ENCODE measurements at regions not wholly inside any gene's neighbourhood (a gene's known extent, or its start where the extent isn't known, plus 50 kb on each side); places are given as distances from the start of the nearest gene placed in this dataset.

DNA sequence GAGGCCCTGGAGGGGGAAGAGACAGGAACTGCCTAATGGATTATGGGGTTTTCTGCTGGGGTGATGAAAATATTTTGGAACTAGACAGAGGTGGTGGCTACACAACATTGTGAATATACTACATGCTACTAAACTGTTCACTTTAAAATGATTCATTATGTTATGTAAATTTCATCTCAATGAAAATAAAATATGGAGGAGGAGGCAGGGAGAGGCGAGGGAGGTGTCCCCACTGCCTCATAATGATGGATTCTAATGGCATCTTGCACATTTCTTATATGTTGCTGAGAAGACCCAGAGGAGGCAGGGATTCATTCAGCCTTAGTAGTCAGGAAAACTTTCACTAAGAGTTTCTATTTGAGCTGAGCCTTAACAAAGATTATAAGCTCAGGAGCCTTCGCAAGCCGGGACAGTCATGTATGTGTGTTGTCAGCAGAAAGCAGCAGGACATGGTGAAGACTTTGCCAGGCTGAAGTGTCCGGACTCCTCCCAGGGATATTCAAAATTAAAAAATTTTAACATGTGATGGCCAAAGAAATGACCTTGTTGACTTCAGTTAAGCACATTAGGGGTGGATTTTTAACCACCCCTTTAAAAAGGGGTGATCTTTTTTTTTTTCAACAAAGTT is 158.6 kb upstream of the PCSK2 start:
- H3K4me3 ChIP-seq (ENCODE audit: low read depth, low read length): no peak overlapping the region
- DNase-seq (ENCODE audit: low read depth): no peak
- TF ChIP-seq, protein P1, sequence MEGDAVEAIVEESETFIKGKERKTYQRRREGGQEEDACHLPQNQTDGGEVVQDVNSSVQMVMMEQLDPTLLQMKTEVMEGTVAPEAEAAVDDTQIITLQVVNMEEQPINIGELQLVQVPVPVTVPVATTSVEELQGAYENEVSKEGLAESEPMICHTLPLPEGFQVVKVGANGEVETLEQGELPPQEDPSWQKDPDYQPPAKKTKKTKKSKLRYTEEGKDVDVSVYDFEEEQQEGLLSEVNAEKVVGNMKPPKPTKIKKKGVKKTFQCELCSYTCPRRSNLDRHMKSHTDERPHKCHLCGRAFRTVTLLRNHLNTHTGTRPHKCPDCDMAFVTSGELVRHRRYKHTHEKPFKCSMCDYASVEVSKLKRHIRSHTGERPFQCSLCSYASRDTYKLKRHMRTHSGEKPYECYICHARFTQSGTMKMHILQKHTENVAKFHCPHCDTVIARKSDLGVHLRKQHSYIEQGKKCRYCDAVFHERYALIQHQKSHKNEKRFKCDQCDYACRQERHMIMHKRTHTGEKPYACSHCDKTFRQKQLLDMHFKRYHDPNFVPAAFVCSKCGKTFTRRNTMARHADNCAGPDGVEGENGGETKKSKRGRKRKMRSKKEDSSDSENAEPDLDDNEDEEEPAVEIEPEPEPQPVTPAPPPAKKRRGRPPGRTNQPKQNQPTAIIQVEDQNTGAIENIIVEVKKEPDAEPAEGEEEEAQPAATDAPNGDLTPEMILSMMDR (IDR thresholded peaks at IDR 0.05; ENCODE audit: low read depth, low read length, missing control alignments): no peak
- in situ Hi-C loops (cut with HindIII; ENCODE audit: low sequenced_read_pairs): no loop called here

DNA sequence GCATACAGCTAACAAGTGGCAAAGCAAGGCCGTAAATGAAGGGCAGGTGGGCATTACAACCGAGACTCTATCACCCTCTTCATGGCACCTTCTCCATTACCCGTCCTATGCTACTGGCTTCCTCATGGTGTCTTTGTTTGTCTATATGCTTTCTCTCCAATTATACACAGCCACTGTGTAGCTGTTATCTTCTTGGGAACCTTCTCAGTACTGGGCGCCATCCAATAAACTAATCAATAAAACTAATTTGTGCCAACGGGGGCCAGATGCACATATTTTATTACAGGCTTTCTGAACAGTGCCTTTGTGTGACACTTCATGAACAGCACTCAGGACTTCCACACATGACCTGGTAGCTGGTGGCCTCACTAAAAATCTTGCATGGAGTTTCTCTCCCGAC is 149.8 kb upstream of the PCSK2 start:
- TF ChIP-seq, protein P1 (IDR thresholded peaks at IDR 0.05; ENCODE audit: low read depth, low read length, missing control alignments): no peak
- no peak overlapping the region for H3K4me3 ChIP-seq (ENCODE audit: low read depth, low read length)
- no peak for DNase-seq (ENCODE audit: low read depth)
- in situ Hi-C loops (cut with HindIII; ENCODE audit: low sequenced_read_pairs): no loop called here

DNA sequence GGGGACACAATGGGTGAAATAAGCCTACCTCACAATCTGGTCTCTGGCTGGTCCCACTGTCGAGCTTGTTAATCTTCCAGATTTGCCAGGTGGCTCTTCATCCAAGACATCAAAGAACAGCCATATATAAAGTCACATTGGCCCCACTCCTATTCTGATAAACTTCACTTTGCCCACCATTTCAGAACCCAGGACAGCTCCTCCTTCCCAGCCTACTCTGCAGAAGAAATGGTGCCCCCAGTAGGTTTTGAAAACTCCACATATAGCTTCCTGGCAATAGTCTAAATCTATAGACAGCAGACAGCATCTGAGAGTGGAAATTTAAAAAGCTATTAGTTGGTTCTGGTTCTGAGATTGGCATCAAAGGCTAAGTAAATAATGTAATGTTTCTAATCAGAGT is 143.1 kb upstream of the PCSK2 start:
- TF ChIP-seq, protein P1 (IDR thresholded peaks at IDR 0.05; ENCODE audit: low read depth, low read length, missing control alignments): no peak
- no peak overlapping the region for H3K4me3 ChIP-seq (ENCODE audit: low read depth, low read length)
- DNase-seq (ENCODE audit: low read depth): no peak
- in situ Hi-C loops (cut with HindIII; ENCODE audit: low sequenced_read_pairs): no loop called here

DNA sequence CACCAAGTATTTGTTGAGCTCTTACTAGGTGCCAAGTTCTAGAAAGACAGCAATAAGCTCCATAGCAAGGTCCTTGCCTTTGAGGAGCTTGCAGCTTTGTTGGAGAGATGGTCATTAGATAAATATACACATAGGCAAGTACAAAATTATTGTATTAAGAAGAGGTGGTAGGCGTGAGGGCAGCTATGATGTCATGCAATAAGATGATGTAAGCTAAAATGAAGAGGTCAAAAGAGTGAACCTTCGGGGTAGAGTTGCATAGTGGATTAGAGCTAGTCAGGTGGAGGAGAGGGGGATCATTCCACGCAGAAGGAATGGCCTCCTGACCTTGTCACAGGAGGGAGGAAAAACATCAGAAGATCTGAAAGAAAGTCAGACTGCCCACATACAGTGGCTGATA is 141.9 kb upstream of the PCSK2 start:
- no peak overlapping the region for H3K4me3 ChIP-seq (ENCODE audit: low read depth, low read length)
- in situ Hi-C loops (cut with HindIII; ENCODE audit: low sequenced_read_pairs): no loop called here
- no peak for DNase-seq (ENCODE audit: low read depth)
- TF ChIP-seq, protein P1 (IDR thresholded peaks at IDR 0.05; ENCODE audit: low read depth, low read length, missing control alignments): no peak

DNA sequence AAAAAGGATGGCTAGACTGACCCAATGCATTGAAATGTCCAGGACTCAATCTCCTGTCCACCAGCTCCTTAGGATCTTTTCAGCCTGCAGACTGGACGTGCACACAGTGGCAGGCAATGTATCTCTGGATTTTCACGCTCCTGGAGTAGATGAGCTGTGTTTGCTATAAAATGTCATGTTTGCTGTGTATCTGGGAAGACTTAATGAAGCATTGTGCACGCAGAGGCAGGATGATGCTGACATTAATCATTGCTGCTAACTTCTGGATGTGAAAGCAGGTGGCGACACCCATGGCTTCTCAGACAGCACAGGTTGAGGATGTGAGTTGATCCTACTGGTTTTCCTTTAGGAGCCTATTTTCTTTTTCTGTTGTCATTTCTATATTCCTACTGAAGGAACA is 133.1 kb upstream of the PCSK2 start:
- TF ChIP-seq, protein P1 (IDR thresholded peaks at IDR 0.05; ENCODE audit: low read depth, low read length, missing control alignments): no peak
- no peak overlapping the region for H3K4me3 ChIP-seq (ENCODE audit: low read depth, low read length)
- in situ Hi-C loops (cut with HindIII; ENCODE audit: low sequenced_read_pairs): no loop called here
- DNase-seq (ENCODE audit: low read depth): no peak

DNA sequence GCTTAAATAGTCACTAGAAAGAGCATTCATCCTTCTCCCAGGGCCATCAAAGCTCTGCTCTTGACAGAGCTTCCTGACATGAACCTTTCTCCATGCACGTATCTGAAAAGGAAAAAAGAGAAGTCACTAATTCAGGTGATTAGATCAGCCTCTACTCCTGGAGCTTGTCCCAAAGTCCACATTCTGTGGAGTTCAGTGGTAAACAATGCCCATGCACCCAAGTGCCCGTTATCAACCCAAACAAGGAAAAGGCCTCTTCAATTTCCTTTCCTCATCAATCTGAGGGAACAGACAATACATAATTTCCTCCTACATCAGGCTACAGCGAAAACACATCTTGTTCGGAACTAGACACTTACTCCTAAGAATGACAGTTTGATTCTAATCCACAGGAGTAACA is 129.2 kb upstream of the PCSK2 start:
- in situ Hi-C loops (cut with HindIII; ENCODE audit: low sequenced_read_pairs): no loop called here
- TF ChIP-seq, protein P1 (IDR thresholded peaks at IDR 0.05; ENCODE audit: low read depth, low read length, missing control alignments): no peak
- no peak for DNase-seq (ENCODE audit: low read depth)
- no peak overlapping the region for H3K4me3 ChIP-seq (ENCODE audit: low read depth, low read length)
